NT2/D1 (cell line): ENCODE measurements at regions not wholly inside any gene's neighbourhood (a gene's known extent, or its start where the extent isn't known, plus 50 kb on each side); places are given as distances from the start of the nearest gene placed in this dataset.

Experiments
- SUZ12 ChIP-seq: IDR thresholded peaks from 2 replicates; pipeline ENCODE4 v1.6.1; 2011; ENCODE audit not compliant: insufficient read length, insufficient read depth; ENCODE audit errors: extremely low read depth
- YY1 ChIP-seq: IDR thresholded peaks from 2 replicates; pipeline ENCODE4 v1.6.1; 2011; ENCODE audit not compliant: insufficient read length, insufficient read depth
- ZNF274 ChIP-seq: IDR thresholded peaks from 2 replicates; pipeline ENCODE4 v1.6.1; 2011; ENCODE audit warnings: mild to moderate bottlenecking, low read depth, low read length

- no peak for TF ChIP-seq YY1
- no peak for TF ChIP-seq ZNF274
- TF ChIP-seq SUZ12, result no peak
Measured at GRCh38 chr1:209412036-209412435, 171.5 kb upstream of the CAMK1G start.
